Bronchial epithelial cell (primary cell): ENCODE measurements at regions not wholly inside any gene's neighbourhood (a gene's known extent, or its start where the extent isn't known, plus 50 kb on each side); places are given as distances from the start of the nearest gene placed in this dataset.
"Not testable (repeated sequence)": the region's sequence is repeated elsewhere in the genome, so short reads cannot be mapped to it uniquely, and the experiment has no call there.

ENCODE experiments used
- DNase-seq: peaks from one replicate; pipeline ENCODE4 v3.0.0-alpha.2; 2010; ENCODE audit warnings: low read depth
- FAIRE-seq: peaks from 2 replicates; lab custom pipeline; 2011; peaks lifted over from hg19 to GRCh38; lab: Jason Lieb, UNC
- H3K27me3 ChIP-seq: 2 replicates; pipeline ENCODE4 v1.5.1; 2011; ENCODE audit warnings: low read length; ENCODE audit not compliant: control insufficient read depth, insufficient read depth
- H3K36me3 ChIP-seq: 2 replicates; pipeline ENCODE4 v1.5.1; 2011; ENCODE audit warnings: low read length; ENCODE audit not compliant: control insufficient read depth, insufficient read depth
- H3K4me3 ChIP-seq: 2 replicates; pipeline ENCODE4 v1.5.1; 2011; ENCODE audit warnings: mild to moderate bottlenecking, low read depth, low read length, control low read depth
- CTCF ChIP-seq: IDR thresholded peaks from 2 replicates; pipeline ENCODE4 v1.5.1; 2011; ENCODE audit warnings: mild to moderate bottlenecking, moderate library complexity, low read length, control low read depth, inconsistent platforms; ENCODE audit not compliant: insufficient read depth, severe bottlenecking

- TF ChIP-seq CTCF = no peak
- H3K27me3 ChIP-seq = no peaks in the 10 kb centered on the region
- H3K36me3 ChIP-seq = no peaks in the 10 kb centered on the region
- no peak for FAIRE-seq
- DNase-seq = peak; percentile 7
- no peak overlapping the region for H3K4me3 ChIP-seq
Measured at GRCh38 chr5:153372425-153373129, 117.9 kb upstream of the GRIA1 start.

- H3K27me3 ChIP-seq = no peaks in the 10 kb centered on the region
- no peak for FAIRE-seq
- no peaks in the 10 kb centered on the region for H3K36me3 ChIP-seq
- H3K4me3 ChIP-seq = no peak overlapping the region
- TF ChIP-seq CTCF = no peak
- no peak for DNase-seq
Measured at GRCh38 chr5:153373130-153373498, 117.4 kb upstream of the GRIA1 start.

GRCh38 chr5:153381630-153382029, 108.8 kb upstream of the GRIA1 start:
- H3K4me3 ChIP-seq, FAIRE-seq, H3K36me3 ChIP-seq, H3K27me3 ChIP-seq, DNase-seq: not testable (repeated sequence)

- no peak for TF ChIP-seq CTCF
- DNase-seq = no peak
Measured at GRCh38 chr5:153390569-153390968, 99.9 kb upstream of the GRIA1 start.

GRCh38 chr5:153399595-153399994, 90.9 kb upstream of the GRIA1 start:
- H3K36me3 ChIP-seq = no peaks in the 10 kb centered on the region
- DNase-seq (no peak), FAIRE-seq (no peak)
- TF ChIP-seq CTCF = no peak
- no peaks in the 10 kb centered on the region for H3K27me3 ChIP-seq
- H3K4me3 ChIP-seq = no peak overlapping the region

More at GRCh38 chr5:153390569-153390968, 99.9 kb upstream of the GRIA1 start:
- H3K27me3 ChIP-seq = no peaks in the 10 kb centered on the region
- FAIRE-seq = no peak
- H3K36me3 ChIP-seq = no peaks in the 10 kb centered on the region
- no peak overlapping the region for H3K4me3 ChIP-seq

- Histone ChIP-seq H3K36me3 (no peaks in the 10 kb centered on the region), H3K4me3 (no peak overlapping the region), H3K27me3 (no peaks in the 10 kb centered on the region)
- FAIRE-seq (no peak), DNase-seq (no peak)
- no peak for TF ChIP-seq CTCF
Measured at GRCh38 chr5:153400931-153401330, 89.5 kb upstream of the GRIA1 start.
